Kidney (tissue), 13 donors: ENCODE measurements at regions not wholly inside any gene's neighbourhood (a gene's known extent, or its start where the extent isn't known, plus 50 kb on each side); places are given as distances from the start of the nearest gene placed in this dataset.

ENCODE experiments used
- DNase-seq, 5 donors: peaks; one replicate each; pipeline ENCODE4 v3.0.0-alpha.2; 2013 to 2020
- FAIRE-seq: peaks from 2 replicates; lab custom pipeline; 2012; peaks lifted over from hg19 to GRCh38; lab: Jason Lieb, UNC
- H3K27ac ChIP-seq, 2 donors: one replicate each; pipeline ENCODE4 v1.7.0; 2013; ENCODE audit warnings: low read depth in 2 of 2, low read length in 2 of 2, inconsistent platforms in 1 of 2
- H3K27me3 ChIP-seq: one replicate; pipeline ENCODE4 v1.7.1; 2013; ENCODE audit warnings: low read length, inconsistent platforms; ENCODE audit not compliant: control insufficient read depth, insufficient read depth
- H3K36me3 ChIP-seq, 3 donors: one replicate each; pipeline versions ENCODE4 v1.7.0 to v1.7.1; 2013; ENCODE audit warnings: low read length in 3 of 3, control low read depth in 1 of 3, inconsistent platforms in 1 of 3; ENCODE audit not compliant: insufficient read depth in 3 of 3, control insufficient read depth in 2 of 3
- H3K4me1 ChIP-seq, 3 donors: one replicate each; pipeline versions ENCODE4 v1.7.0 to v1.7.1; 2013; ENCODE audit warnings: low read length in 3 of 3, inconsistent platforms in 1 of 3, low read depth in 1 of 3; ENCODE audit not compliant: control insufficient read depth in 2 of 3, insufficient read depth in 2 of 3
- H3K4me3 ChIP-seq, 3 donors: one replicate each; pipeline versions ENCODE4 v1.7.0 to v1.8.1; 2013; ENCODE audit warnings: low read length in 3 of 3, control low read depth in 1 of 3, inconsistent platforms in 1 of 3
- H3K9ac ChIP-seq, 3 donors: one replicate each; pipeline versions ENCODE4 v1.7.0 to v1.7.1; 2013; ENCODE audit warnings: low read length in 3 of 3, control low read depth in 1 of 3, inconsistent platforms in 1 of 3
- H3K9me3 ChIP-seq, 3 donors: one replicate each; pipeline versions ENCODE4 v1.7.0 to v1.7.1; 2013; ENCODE audit warnings: low read length in 3 of 3, control low read depth in 1 of 3, inconsistent platforms in 1 of 3; ENCODE audit not compliant: control insufficient read depth in 2 of 3, insufficient read depth in 1 of 3
- CTCF ChIP-seq: IDR thresholded peaks from 3 replicates; pipeline ENCODE4 v1.5.1; 2012; ENCODE audit warnings: mild to moderate bottlenecking, moderate library complexity, borderline replicate concordance; ENCODE audit not compliant: insufficient read depth; ENCODE audit errors: extremely low read depth
- intact Hi-C: fragments of 100-400 bp; cut with DNase I; formaldehyde crosslinking; loops from one replicate; pipeline ENCODE4 v1.11.1; 2022
- donor health status: control.
- donor health status: control.
- donor health status: control.
- donor health status: control.
- donor health status: control.
- donor health status: DM: yes; HTN: yes; CAD: no.
- donor health status: Normal renal cell carcinoma (clear cell type).

DNA sequence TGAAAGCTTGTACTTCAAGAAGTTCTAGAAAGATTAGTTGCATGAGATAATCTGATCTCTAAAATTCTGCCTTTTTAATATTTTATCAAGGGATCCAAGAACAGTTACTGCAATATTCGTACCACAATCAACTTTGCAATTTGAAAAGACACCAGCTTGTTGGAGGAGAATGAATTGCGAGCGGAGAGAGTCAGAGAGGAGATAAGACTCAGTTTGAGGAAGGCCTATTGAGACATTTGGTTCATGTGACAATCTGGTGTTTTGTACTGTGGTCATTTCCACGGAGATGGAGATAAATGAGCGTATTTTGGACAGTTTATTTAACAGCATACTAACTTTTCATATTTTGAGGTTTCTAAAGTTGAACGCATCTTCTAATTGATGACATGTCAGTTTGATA is 1276.0 kb downstream of the EFNB2 start:
- no peak overlapping the region for H3K9ac ChIP-seq
- no peak overlapping the region for H3K4me3 ChIP-seq
- intact Hi-C loops = no loop called here
- DNase-seq (no peak), FAIRE-seq (no peak)
- no peak for TF ChIP-seq CTCF
- H3K9me3 ChIP-seq = no peaks in the 10 kb centered on the region
- H3K27ac ChIP-seq = no peak overlapping the region
- no peaks in the 10 kb centered on the region for H3K36me3 ChIP-seq
- H3K27me3 ChIP-seq = no peaks in the 10 kb centered on the region
- no peaks in the 10 kb centered on the region for H3K4me1 ChIP-seq

DNA sequence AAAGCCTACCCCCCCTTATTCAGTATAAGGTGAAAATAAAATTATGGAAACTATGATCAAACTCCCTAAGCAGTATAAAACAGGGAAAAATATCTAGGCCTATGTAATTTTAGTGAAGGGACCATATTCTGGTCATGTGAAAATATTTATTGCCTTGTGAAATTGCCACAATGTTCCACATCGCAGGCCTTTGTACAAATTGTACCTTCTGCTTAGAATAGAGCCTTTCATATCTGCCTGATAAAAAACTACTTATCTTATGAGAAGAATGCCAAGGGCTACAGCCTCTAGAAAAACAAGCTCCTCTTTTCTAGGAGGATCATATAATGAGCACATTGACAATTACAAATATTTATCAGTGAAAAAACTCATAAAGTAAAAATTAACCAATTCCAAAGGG is 1280.0 kb downstream of the EFNB2 start:
- H3K27ac ChIP-seq = no peak overlapping the region
- no peaks in the 10 kb centered on the region for H3K36me3 ChIP-seq
- DNase-seq = no peak
- H3K4me3 ChIP-seq = no peak overlapping the region
- no peaks in the 10 kb centered on the region for H3K4me1 ChIP-seq
- H3K9me3 ChIP-seq = no peaks in the 10 kb centered on the region
- no peak for FAIRE-seq
- H3K27me3 ChIP-seq = no peaks in the 10 kb centered on the region
- no peak for TF ChIP-seq CTCF
- intact Hi-C loops = no loop called here
- no peak overlapping the region for H3K9ac ChIP-seq

GRCh38 chr13:105251293-105251692 is 1284.2 kb downstream of the EFNB2 start:
- H3K36me3 ChIP-seq = no peaks in the 10 kb centered on the region
- H3K9me3 ChIP-seq = no peaks in the 10 kb centered on the region
- no peaks in the 10 kb centered on the region for H3K27me3 ChIP-seq
- intact Hi-C loops = no loop called here
- FAIRE-seq (no peak), DNase-seq (no peak)
- H3K27ac ChIP-seq = no peak overlapping the region
- H3K4me3 ChIP-seq = no peak overlapping the region
- no peak overlapping the region for H3K9ac ChIP-seq
- no peak for TF ChIP-seq CTCF
- H3K4me1 ChIP-seq = no peaks in the 10 kb centered on the region

DNA sequence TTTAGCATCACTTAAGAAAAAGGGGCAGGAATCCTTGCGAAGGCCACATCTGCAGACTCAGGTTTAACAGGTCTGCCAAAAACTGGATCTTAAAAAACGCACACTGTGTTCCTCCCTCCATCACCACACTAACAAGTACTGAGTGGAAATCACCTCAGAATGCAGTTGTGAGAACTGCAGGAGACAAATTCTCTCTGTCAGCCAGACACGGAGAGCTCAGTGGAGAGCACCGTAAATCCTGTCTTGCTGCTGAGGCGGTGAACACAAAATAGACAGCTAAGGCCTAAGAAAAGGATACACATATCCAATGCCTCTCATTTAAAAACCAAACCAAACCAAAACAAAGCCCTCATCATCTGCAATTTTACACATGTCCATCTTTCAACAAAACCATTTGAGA is 1287.6 kb downstream of the EFNB2 start:
- DNase-seq = peak in 2 of 5 donors; percentile 7 to 8
- Histone ChIP-seq H3K27ac (no peak overlapping the region), H3K36me3 (no peaks in the 10 kb centered on the region), H3K4me1 (no peaks in the 10 kb centered on the region), H3K27me3 (no peaks in the 10 kb centered on the region), H3K4me3 (no peak overlapping the region), H3K9ac (no peak overlapping the region), H3K9me3 (no peaks in the 10 kb centered on the region)
- intact Hi-C loops = no loop called here
- no peak for FAIRE-seq
- no peak for TF ChIP-seq CTCF
